GM18505 (cell line): ENCODE measurements at regions not wholly inside any gene's neighbourhood (a gene's known extent, or its start where the extent isn't known, plus 50 kb on each side); places are given as distances from the start of the nearest gene placed in this dataset.

ENCODE experiments used
- ATAC-seq: cut with Tn5 transposase; IDR thresholded peaks from one replicate; pipeline ENCODE4 v1.9.1; 2021; ENCODE audit not compliant: unreplicated experiment
- POLR2A ChIP-seq: IDR thresholded peaks from 4 replicates; pipeline ENCODE4 v1.6.1; 2011; ENCODE audit warnings: borderline replicate concordance; ENCODE audit not compliant: insufficient read depth, insufficient read length; ENCODE audit errors: extremely low read depth

GRCh38 chr2:220493871-220494525 lies 866.6 kb downstream of the SLC4A3 start:
- no peak for TF ChIP-seq POLR2A

GRCh38 chr2:220496513-220496912 lies 869.1 kb downstream of the SLC4A3 start:
- no peak for TF ChIP-seq POLR2A
- no peak for ATAC-seq

More at GRCh38 chr2:220493871-220494525, 866.6 kb downstream of the SLC4A3 start:
- ATAC-seq = no peak

DNA sequence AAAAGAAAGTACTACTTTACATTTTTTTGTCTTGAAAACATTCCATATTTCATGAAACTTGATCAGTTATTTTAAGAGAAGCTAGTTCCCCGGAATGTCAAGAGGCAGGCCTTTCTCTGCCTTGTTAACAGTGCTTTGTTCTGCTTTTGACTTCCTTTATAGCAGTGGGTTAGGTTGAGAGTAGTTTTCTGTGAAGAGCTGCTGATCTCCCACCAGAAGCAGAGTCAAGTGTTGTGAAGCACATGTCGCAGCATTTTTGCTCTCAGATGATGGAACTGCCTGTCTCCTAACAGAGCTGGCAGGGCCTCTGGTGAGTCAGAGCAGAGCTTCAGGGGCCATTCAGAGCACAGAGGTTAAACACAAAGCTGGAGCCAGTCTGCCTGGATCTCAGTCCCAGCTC lies 871.8 kb downstream of the SLC4A3 start:
- no peak for ATAC-seq
- no peak for TF ChIP-seq POLR2A

GRCh38 chr2:220502539-220502938 lies 875.1 kb downstream of the SLC4A3 start:
- ATAC-seq = no peak
- no peak for TF ChIP-seq POLR2A

DNA sequence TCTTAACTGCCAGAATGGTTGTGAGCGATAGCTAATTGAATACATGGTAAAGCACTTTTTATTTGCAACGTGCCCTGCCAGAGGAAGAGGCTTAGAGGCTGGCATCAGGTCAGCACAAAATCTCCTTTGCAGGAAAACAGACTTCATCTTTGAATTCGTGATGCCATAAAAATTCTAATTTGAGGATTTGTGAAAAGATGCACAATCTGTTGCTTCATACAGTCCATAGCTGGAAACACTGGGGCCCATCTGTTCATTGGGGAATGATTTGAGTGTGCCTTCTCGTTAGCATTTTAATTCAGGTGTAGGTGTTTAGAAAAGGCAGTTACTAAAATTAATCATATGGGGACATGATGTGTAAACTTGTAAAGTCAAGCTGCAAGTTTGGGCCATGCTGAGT lies 876.0 kb downstream of the SLC4A3 start:
- TF ChIP-seq POLR2A = no peak
- no peak for ATAC-seq

GRCh38 chr2:220504938-220505503 lies 877.6 kb downstream of the SLC4A3 start:
- no peak for ATAC-seq
- no peak for TF ChIP-seq POLR2A

GRCh38 chr2:220506466-220506865 lies 879.0 kb downstream of the SLC4A3 start:
- TF ChIP-seq POLR2A = no peak
- no peak for ATAC-seq

- TF ChIP-seq POLR2A = no peak
- no peak for ATAC-seq
Measured at GRCh38 chr2:220509096-220509757, 881.8 kb downstream of the SLC4A3 start.

GRCh38 chr2:220509966-220510365 lies 882.5 kb downstream of the SLC4A3 start:
- no peak for ATAC-seq
- no peak for TF ChIP-seq POLR2A

DNA sequence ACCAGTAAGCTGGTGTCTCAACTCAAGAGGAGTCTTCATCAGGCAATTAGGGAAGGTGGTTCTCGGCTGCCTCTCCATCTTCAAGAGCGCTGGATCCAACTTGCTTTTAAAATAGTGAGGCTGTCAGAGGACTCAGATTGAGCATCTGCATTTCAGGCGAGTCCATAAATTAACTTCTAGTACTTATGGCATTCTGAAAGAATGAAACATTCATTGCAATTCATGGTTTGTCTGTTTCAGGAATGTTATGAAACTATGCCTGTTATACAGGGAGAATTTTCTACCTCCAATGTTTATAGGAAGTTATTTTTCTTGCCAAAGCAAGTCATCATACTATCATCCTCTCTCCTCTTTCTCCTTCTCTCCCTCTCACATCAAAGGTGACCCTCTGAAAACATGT lies 883.2 kb downstream of the SLC4A3 start:
- no peak for ATAC-seq
- no peak for TF ChIP-seq POLR2A

- no peak for ATAC-seq
- TF ChIP-seq POLR2A = no peak
Measured at GRCh38 chr2:220512419-220512818, 885.0 kb downstream of the SLC4A3 start.

- no peak for TF ChIP-seq POLR2A
- no peak for ATAC-seq
Measured at GRCh38 chr2:220513573-220514288, 886.3 kb downstream of the SLC4A3 start.

- no peak for ATAC-seq
- no peak for TF ChIP-seq POLR2A
Measured at GRCh38 chr2:220521551-220521950, 894.1 kb downstream of the SLC4A3 start.

GRCh38 chr2:220528180-220528675 lies 900.8 kb downstream of the SLC4A3 start:
- TF ChIP-seq POLR2A = no peak
- ATAC-seq = no peak

GRCh38 chr2:220531216-220531615 lies 903.8 kb downstream of the SLC4A3 start:
- ATAC-seq = no peak
- no peak for TF ChIP-seq POLR2A
